Activated CD4-positive, alpha-beta T cell treated with anti-CD3 and anti-CD28 coated beads, Interleukin-2, amount 10 ng/mL, durations not matched to agents 24 days and 14 days (primary cell): ENCODE measurements at regions not wholly inside any gene's neighbourhood (a gene's known extent, or its start where the extent isn't known, plus 50 kb on each side); places are given as distances from the start of the nearest gene placed in this dataset.
"Not testable (repeated sequence)": the region's sequence is repeated elsewhere in the genome, so short reads cannot be mapped to it uniquely, and the experiment has no call there.

Experiments used
- DNase-seq: peaks from one replicate; pipeline ENCODE4 v3.0.0; 2022
- H3K27ac Mint-ChIP-seq: one replicate; pipeline ENCODE4 v1.8.0; 2022; ENCODE audit warnings: mild to moderate bottlenecking, mixed read lengths
- H3K27me3 Mint-ChIP-seq: one replicate; pipeline ENCODE4 v1.8.0; 2022; ENCODE audit warnings: mixed read lengths
- H3K36me3 Mint-ChIP-seq: one replicate; pipeline ENCODE4 v1.8.0; 2022; ENCODE audit warnings: low read depth, mild to moderate bottlenecking, mixed read lengths
- H3K4me1 Mint-ChIP-seq: one replicate; pipeline ENCODE4 v1.8.0; 2021; ENCODE audit warnings: mixed read lengths
- H3K4me3 Mint-ChIP-seq: one replicate; pipeline ENCODE4 v1.8.0; 2022; ENCODE audit warnings: mild to moderate bottlenecking, moderate library complexity, mixed read lengths
- H3K9me3 Mint-ChIP-seq: one replicate; pipeline ENCODE4 v1.8.0; 2021; ENCODE audit warnings: mixed read lengths
- intact Hi-C: fragments of 100-400 bp; cut with micrococcal nuclease; formaldehyde crosslinking; loops from one replicate; pipeline ENCODE4 v1.15.1; 2023

- intact Hi-C loops, result no loop called here
- Mint-ChIP-seq H3K27ac (no peak overlapping the region), H3K4me3 (no peak overlapping the region), H3K9me3 (peaks cover 5% of the 10 kb centered on the region), H3K27me3 (peaks cover 29% of the 10 kb centered on the region), H3K4me1 (no peaks in the 10 kb centered on the region), H3K36me3 (no peaks in the 10 kb centered on the region)
- no peak for DNase-seq
Measured at GRCh38 chr6:6474170-6474920, 114.2 kb upstream of the LY86 start.

- intact Hi-C loops, result no loop called here
- no peak overlapping the region for H3K27ac Mint-ChIP-seq
- DNase-seq, result no peak
- no peaks in the 10 kb centered on the region for H3K9me3 Mint-ChIP-seq
- no peaks in the 10 kb centered on the region for H3K4me1 Mint-ChIP-seq
- H3K4me3 Mint-ChIP-seq, result no peak overlapping the region
- peaks cover 40% of the 10 kb centered on the region for H3K27me3 Mint-ChIP-seq
- H3K36me3 Mint-ChIP-seq, result no peaks in the 10 kb centered on the region
Measured at GRCh38 chr6:6479785-6480184, 108.7 kb upstream of the LY86 start.

- no peak for DNase-seq
- H3K4me1 Mint-ChIP-seq, result no peaks in the 10 kb centered on the region
- H3K9me3 Mint-ChIP-seq, result no peaks in the 10 kb centered on the region
- intact Hi-C loops, result no loop called here
- peaks cover 42% of the 10 kb centered on the region for H3K27me3 Mint-ChIP-seq
- no peaks in the 10 kb centered on the region for H3K36me3 Mint-ChIP-seq
- H3K27ac Mint-ChIP-seq, result no peak overlapping the region
- H3K4me3 Mint-ChIP-seq, result no peak overlapping the region
Measured at GRCh38 chr6:6482256-6482655, 106.3 kb upstream of the LY86 start.

- no peaks in the 10 kb centered on the region for H3K36me3 Mint-ChIP-seq
- no peak for DNase-seq
- no peaks in the 10 kb centered on the region for H3K4me1 Mint-ChIP-seq
- H3K4me3 Mint-ChIP-seq, result no peak overlapping the region
- no peaks in the 10 kb centered on the region for H3K9me3 Mint-ChIP-seq
- intact Hi-C loops, result no loop called here
- peaks cover 40% of the 10 kb centered on the region for H3K27me3 Mint-ChIP-seq
- no peak overlapping the region for H3K27ac Mint-ChIP-seq
Measured at GRCh38 chr6:6483168-6483567, 105.4 kb upstream of the LY86 start.

- Mint-ChIP-seq H3K4me1 (no peaks in the 10 kb centered on the region), H3K27me3 (peaks cover 38% of the 10 kb centered on the region), H3K4me3 (no peak overlapping the region), H3K9me3 (no peaks in the 10 kb centered on the region), H3K27ac (no peak overlapping the region), H3K36me3 (no peaks in the 10 kb centered on the region)
- intact Hi-C loops, result no loop called here
- no peak for DNase-seq
Measured at GRCh38 chr6:6483733-6484132, 104.8 kb upstream of the LY86 start.

GRCh38 chr6:6484681-6485080, 103.8 kb upstream of the LY86 start:
- intact Hi-C loops, result no loop called here
- H3K9me3 Mint-ChIP-seq, result no peaks in the 10 kb centered on the region
- no peaks in the 10 kb centered on the region for H3K4me1 Mint-ChIP-seq
- peaks cover 35% of the 10 kb centered on the region for H3K27me3 Mint-ChIP-seq
- no peaks in the 10 kb centered on the region for H3K36me3 Mint-ChIP-seq
- DNase-seq, result no peak
- no peak overlapping the region for H3K27ac Mint-ChIP-seq
- H3K4me3 Mint-ChIP-seq, result no peak overlapping the region

GRCh38 chr6:6486595-6486994, 101.9 kb upstream of the LY86 start:
- H3K4me1 Mint-ChIP-seq, result no peaks in the 10 kb centered on the region
- H3K4me3 Mint-ChIP-seq, result no peak overlapping the region
- intact Hi-C loops, result no loop called here
- H3K9me3 Mint-ChIP-seq, result no peaks in the 10 kb centered on the region
- no peak overlapping the region for H3K27ac Mint-ChIP-seq
- no peak for DNase-seq
- H3K27me3 Mint-ChIP-seq, result peaks cover 33% of the 10 kb centered on the region
- no peaks in the 10 kb centered on the region for H3K36me3 Mint-ChIP-seq

GRCh38 chr6:6491761-6492160, 96.8 kb upstream of the LY86 start:
- H3K36me3 Mint-ChIP-seq, result no peaks in the 10 kb centered on the region
- DNase-seq, result no peak
- H3K4me3 Mint-ChIP-seq, result no peak overlapping the region
- no peak overlapping the region for H3K27ac Mint-ChIP-seq
- peaks cover 19% of the 10 kb centered on the region for H3K27me3 Mint-ChIP-seq
- intact Hi-C loops, result no loop called here
- H3K9me3 Mint-ChIP-seq, result no peaks in the 10 kb centered on the region
- peaks cover 2% of the 10 kb centered on the region for H3K4me1 Mint-ChIP-seq

GRCh38 chr6:6492675-6493074, 95.8 kb upstream of the LY86 start:
- H3K9me3 Mint-ChIP-seq, result no peaks in the 10 kb centered on the region

GRCh38 chr6:6494139-6494538, 94.4 kb upstream of the LY86 start:
- H3K4me1 Mint-ChIP-seq, H3K4me3 Mint-ChIP-seq, H3K27ac Mint-ChIP-seq, H3K9me3 Mint-ChIP-seq, intact Hi-C loops, H3K36me3 Mint-ChIP-seq: not testable (repeated sequence)
- peak; percentile 66 for DNase-seq
- H3K27me3 Mint-ChIP-seq, result peaks cover 22% of the 10 kb centered on the region

More at GRCh38 chr6:6492675-6493074, 95.8 kb upstream of the LY86 start:
- H3K4me3 Mint-ChIP-seq, result no peak overlapping the region
- H3K27ac Mint-ChIP-seq, result no peak overlapping the region
- intact Hi-C loops, result no loop called here
- H3K27me3 Mint-ChIP-seq, result peaks cover 18% of the 10 kb centered on the region
- H3K4me1 Mint-ChIP-seq, result peaks cover 2% of the 10 kb centered on the region
- DNase-seq, result no peak
- no peaks in the 10 kb centered on the region for H3K36me3 Mint-ChIP-seq

GRCh38 chr6:6494677-6495076, 93.8 kb upstream of the LY86 start:
- peak; percentile 69 for DNase-seq
- peaks cover 2% of the 10 kb centered on the region for H3K4me1 Mint-ChIP-seq
- no peak overlapping the region for H3K27ac Mint-ChIP-seq
- H3K9me3 Mint-ChIP-seq, result no peaks in the 10 kb centered on the region
- H3K36me3 Mint-ChIP-seq, result no peaks in the 10 kb centered on the region
- H3K27me3 Mint-ChIP-seq, result peaks cover 24% of the 10 kb centered on the region
- no peak overlapping the region for H3K4me3 Mint-ChIP-seq
- intact Hi-C loops, result no loop called here

GRCh38 chr6:6495851-6496250, 92.7 kb upstream of the LY86 start:
- no peak overlapping the region for H3K4me3 Mint-ChIP-seq
- no peak for DNase-seq
- no peaks in the 10 kb centered on the region for H3K9me3 Mint-ChIP-seq
- H3K27me3 Mint-ChIP-seq, result peaks cover 32% of the 10 kb centered on the region
- peaks cover 2% of the 10 kb centered on the region for H3K4me1 Mint-ChIP-seq
- H3K27ac Mint-ChIP-seq, result no peak overlapping the region
- H3K36me3 Mint-ChIP-seq, result no peaks in the 10 kb centered on the region
- intact Hi-C loops, result no loop called here

- peaks cover 41% of the 10 kb centered on the region for H3K27me3 Mint-ChIP-seq
- intact Hi-C loops, result no loop called here
- no peak overlapping the region for H3K27ac Mint-ChIP-seq
- no peak overlapping the region for H3K4me3 Mint-ChIP-seq
- H3K4me1 Mint-ChIP-seq, result peaks cover 2% of the 10 kb centered on the region
- H3K9me3 Mint-ChIP-seq, result no peaks in the 10 kb centered on the region
- DNase-seq, result no peak
- no peaks in the 10 kb centered on the region for H3K36me3 Mint-ChIP-seq
Measured at GRCh38 chr6:6497541-6497940, 91.0 kb upstream of the LY86 start.

GRCh38 chr6:6497976-6498375, 90.5 kb upstream of the LY86 start:
- no peak overlapping the region for H3K27ac Mint-ChIP-seq
- no peak for DNase-seq
- H3K9me3 Mint-ChIP-seq, result no peaks in the 10 kb centered on the region
- no peaks in the 10 kb centered on the region for H3K36me3 Mint-ChIP-seq
- H3K4me3 Mint-ChIP-seq, result no peak overlapping the region
- intact Hi-C loops, result no loop called here
- H3K4me1 Mint-ChIP-seq, result peaks cover 2% of the 10 kb centered on the region
- H3K27me3 Mint-ChIP-seq, result peaks cover 45% of the 10 kb centered on the region

GRCh38 chr6:6503191-6503590, 85.3 kb upstream of the LY86 start:
- Mint-ChIP-seq H3K27ac (no peak overlapping the region), H3K4me3 (no peak overlapping the region), H3K4me1 (no peaks in the 10 kb centered on the region), H3K36me3 (no peaks in the 10 kb centered on the region), H3K27me3 (peaks cover 70% of the 10 kb centered on the region), H3K9me3 (no peaks in the 10 kb centered on the region)
- DNase-seq, result no peak
- intact Hi-C loops, result no loop called here
